H1 (cell line): ENCODE measurements at regions not wholly inside any gene's neighbourhood (a gene's known extent, or its start where the extent isn't known, plus 50 kb on each side); places are given as distances from the start of the nearest gene placed in this dataset.

Experiments used
- CTCF ChIA-PET: fragments of 300-600 bp; sonication (Branson Sonifier 250); formaldehyde crosslinking; loops from one replicate; lab custom pipeline; 2021; ENCODE audit not compliant: partially characterized antibody; lab: Charles Lee
- POLR2A ChIA-PET: fragments of 300-600 bp; sonication (Branson Sonifier 250); formaldehyde crosslinking; loops from one replicate; lab custom pipeline; 2021; ENCODE audit warnings: inconsistent platforms; ENCODE audit not compliant: partially characterized antibody; lab: Charles Lee
- DNase-seq, 2 experiments: peaks; one replicate each; pipeline versions ENCODE4 v3.0.0 to v3.0.0-alpha.2; 2010 to 2022; ENCODE audit warnings: low spot score in 2 of 2, low read depth in 1 of 2, mixed read lengths in 1 of 2
- FAIRE-seq: peaks from 2 replicates; lab custom pipeline; 2011; peaks lifted over from hg19 to GRCh38; lab: Jason Lieb, UNC
- H2AFZ ChIP-seq: 2 replicates; pipeline ENCODE4 v1.8.1; 2012; ENCODE audit warnings: low read length, inconsistent platforms
- H2AK5ac ChIP-seq: 2 replicates; pipeline ENCODE4 v1.6.1; 2013; ENCODE audit warnings: low read depth, low read length
- H2BK120ac ChIP-seq: replicated peaks from 2 replicates; pipeline ENCODE3; 2013; ENCODE audit warnings: low read depth, low read length, inconsistent platforms
- H2BK12ac ChIP-seq: 2 replicates; pipeline ENCODE4 v1.6.1; 2013; ENCODE audit warnings: low read depth, low read length
- H2BK15ac ChIP-seq: 2 replicates; pipeline ENCODE4 v1.6.1; 2013; ENCODE audit warnings: low read length
- H2BK20ac ChIP-seq: 2 replicates; pipeline ENCODE4 v1.6.1; 2013; ENCODE audit warnings: low read length
- H2BK5ac ChIP-seq: 2 replicates; pipeline ENCODE4 v1.6.1; 2013; ENCODE audit warnings: low read depth, low read length
- H3K14ac ChIP-seq: 2 replicates; pipeline ENCODE4 v1.6.1; 2013; ENCODE audit warnings: inconsistent platforms; ENCODE audit not compliant: insufficient read length
- H3K18ac ChIP-seq: 2 replicates; pipeline ENCODE4 v1.6.1; 2013; ENCODE audit warnings: low read length; ENCODE audit errors: extremely low read depth
- H3K23ac ChIP-seq: 2 replicates; pipeline ENCODE4 v1.6.1; 2013; ENCODE audit warnings: inconsistent platforms; ENCODE audit not compliant: insufficient read length
- H3K23me2 ChIP-seq: 2 replicates; pipeline ENCODE4 v1.6.1; 2013; ENCODE audit warnings: low read depth, low read length
- H3K27ac ChIP-seq: 2 replicates; pipeline ENCODE4 v1.6.1; 2011; ENCODE audit warnings: low read depth, low read length, inconsistent platforms
- H3K27me3 ChIP-seq, 4 experiments: replicated peaks in 1 of 4; 1 replicate in 1 of 4; 2 replicates in 3 of 4; pipeline versions ENCODE4 v1.6.1 to v1.8.1; 2011 to 2013; ENCODE audit warnings: low read length in 3 of 4, mild to moderate bottlenecking in 3 of 4, inconsistent platforms in 2 of 4, mixed read lengths in 2 of 4, moderate library complexity in 1 of 4; ENCODE audit not compliant: control insufficient read depth in 3 of 4, insufficient read depth in 3 of 4; ENCODE audit errors: extremely low read depth in 1 of 4
- H3K36me3 ChIP-seq, 4 experiments: 2 replicates each; pipeline versions ENCODE4 v1.6.1 to v1.8.1; 2011 to 2013; ENCODE audit warnings: mild to moderate bottlenecking in 4 of 4, low read length in 3 of 4, moderate library complexity in 2 of 4, control low read depth in 1 of 4, inconsistent platforms in 1 of 4; ENCODE audit not compliant: insufficient read depth in 4 of 4, control insufficient read depth in 2 of 4
- H3K4ac ChIP-seq: replicated peaks from 2 replicates; pipeline ENCODE3; 2013; ENCODE audit warnings: low read length, low read depth, mixed read lengths, inconsistent platforms; ENCODE audit not compliant: insufficient read length
- H3K4me1 ChIP-seq, 4 experiments: replicated peaks in 1 of 4; 1 replicate in 1 of 4; 2 replicates in 3 of 4; pipeline versions ENCODE4 v1.6.1 to v1.8.1; 2011 to 2013; ENCODE audit warnings: low read length in 3 of 4, inconsistent platforms in 2 of 4, mixed read lengths in 1 of 4; ENCODE audit not compliant: insufficient read depth in 4 of 4, control insufficient read depth in 3 of 4
- H3K4me2 ChIP-seq, 2 experiments: 2 replicates each; pipeline versions ENCODE4 v1.6.1 to v1.8.1; 2011 to 2013; ENCODE audit warnings: low read depth in 2 of 2, low read length in 2 of 2, control low read depth in 1 of 2, inconsistent platforms in 1 of 2, mild to moderate bottlenecking in 1 of 2; ENCODE audit not compliant: insufficient read depth in 1 of 2
- H3K4me3 ChIP-seq, 4 experiments: fragments of 200-600, 300-600 bp in 1 of 4; sonication (generic), shearing (Covaris generic), sonication (Bioruptor Twin) in 1 of 4; 2 replicates each; pipeline versions ENCODE4 v1.5.1 to v1.8.1; 2011 to 2016; ENCODE audit warnings: low read length in 4 of 4, low read depth in 3 of 4, control low read depth in 2 of 4, inconsistent platforms in 2 of 4, mild to moderate bottlenecking in 2 of 4, mixed read lengths in 1 of 4, moderate library complexity in 1 of 4; ENCODE audit not compliant: insufficient read depth in 2 of 4; ENCODE audit errors: extremely low read depth in 1 of 4
- H3K56ac ChIP-seq: replicated peaks from 2 replicates; pipeline ENCODE3; 2013; ENCODE audit warnings: low read depth, mild to moderate bottlenecking, mixed read lengths, low read length, inconsistent platforms; ENCODE audit not compliant: insufficient read length
- H3K79me1 ChIP-seq: 2 replicates; pipeline ENCODE4 v1.6.1; 2013; ENCODE audit warnings: low read depth, low read length, control low read depth
- H3K79me2 ChIP-seq, 2 experiments: 2 replicates each; pipeline versions ENCODE4 v1.6.1 to v1.8.1; 2012 to 2013; ENCODE audit warnings: low read length in 2 of 2, mild to moderate bottlenecking in 2 of 2, inconsistent platforms in 1 of 2; ENCODE audit not compliant: insufficient read depth in 2 of 2, control insufficient read depth in 1 of 2
- H3K9ac ChIP-seq, 4 experiments: replicated peaks in 1 of 4; 1 replicate in 1 of 4; 2 replicates in 3 of 4; pipeline versions ENCODE4 v1.6.1 to v1.8.1; 2011 to 2013; ENCODE audit warnings: low read depth in 3 of 4, low read length in 3 of 4, control low read depth in 2 of 4, mild to moderate bottlenecking in 2 of 4, moderate library complexity in 2 of 4, inconsistent platforms in 1 of 4; ENCODE audit errors: extremely low read depth in 1 of 4
- H3K9me3 ChIP-seq, 2 experiments: 2 replicates each; pipeline versions ENCODE4 v1.6.1 to v1.8.1; 2012 to 2013; ENCODE audit warnings: mild to moderate bottlenecking in 2 of 2, moderate library complexity in 2 of 2, control low read depth in 1 of 2, inconsistent platforms in 1 of 2, low read depth in 1 of 2, low read length in 1 of 2, mixed read lengths in 1 of 2; ENCODE audit not compliant: insufficient read depth in 2 of 2
- H4K20me1 ChIP-seq, 2 experiments: replicated peaks in 1 of 2; 2 replicates each; pipeline versions ENCODE3 to v1.8.1; 2011 to 2013; ENCODE audit warnings: inconsistent platforms in 2 of 2, low read length in 2 of 2, mild to moderate bottlenecking in 1 of 2; ENCODE audit not compliant: insufficient read depth in 2 of 2, control insufficient read depth in 1 of 2
- H4K5ac ChIP-seq: 2 replicates; pipeline ENCODE4 v1.6.1; 2013; ENCODE audit warnings: low read length, low read depth, mixed read lengths, inconsistent platforms; ENCODE audit not compliant: insufficient read length
- H4K8ac ChIP-seq: 2 replicates; pipeline ENCODE4 v1.8.0; 2013; ENCODE audit warnings: mild to moderate bottlenecking, moderate library complexity, low read length, inconsistent platforms; ENCODE audit not compliant: insufficient read depth; ENCODE audit errors: extremely low read depth
- H4K91ac ChIP-seq: replicated peaks from 2 replicates; pipeline ENCODE3; 2013; ENCODE audit warnings: low read length, mixed read lengths, inconsistent platforms; ENCODE audit not compliant: insufficient read length
- CBX5 ChIP-seq: fragments of 300-800, 300-1000 bp; sonication (generic); IDR thresholded peaks from 2 replicates; pipeline ENCODE4 v1.7.1; 2016; ENCODE audit warnings: antibody characterized with exemption, low read length, low read depth
- CEBPB ChIP-seq: IDR thresholded peaks from 2 replicates; pipeline ENCODE4 v1.6.1; 2012; ENCODE audit warnings: low read depth, low read length
- CREB1 ChIP-seq: IDR thresholded peaks from 2 replicates; pipeline ENCODE4 v1.6.1; 2012; ENCODE audit warnings: inconsistent platforms
- CTBP2 ChIP-seq: IDR thresholded peaks from 2 replicates; pipeline ENCODE4 v1.7.0; 2011; ENCODE audit warnings: borderline replicate concordance, mild to moderate bottlenecking, moderate library complexity, mixed read lengths, low read length; ENCODE audit not compliant: insufficient read depth, insufficient read length
- GTF2F1 ChIP-seq: IDR thresholded peaks from 2 replicates; pipeline ENCODE4 v1.6.1; 2012; ENCODE audit warnings: low read depth, low read length, improper control_type of control experiment, borderline replicate concordance
- NRF1 ChIP-seq: IDR thresholded peaks from 2 replicates; pipeline ENCODE4 v1.6.1; 2011; ENCODE audit warnings: mild to moderate bottlenecking, low read depth, low read length, improper control_type of control experiment
- POU5F1 ChIP-seq: IDR thresholded peaks from 2 replicates; pipeline ENCODE4 v1.6.1; 2011; ENCODE audit warnings: low read depth, mild to moderate bottlenecking, low read length, moderate library complexity
- TAF1 ChIP-seq: IDR thresholded peaks from 2 replicates; pipeline ENCODE4 v1.6.1; 2011; ENCODE audit warnings: mild to moderate bottlenecking, low read depth, low read length
- YY1 ChIP-seq: IDR thresholded peaks from 2 replicates; pipeline ENCODE4 v1.6.1; 2011; ENCODE audit warnings: low read depth, mild to moderate bottlenecking, low read length
- WGBS, 2 experiments: shearing (Covaris generic) in 1 of 2; methylation state at CpG; one replicate each; pipeline versions ENCODE4 v1.1.6 to v1.1.7; 2013 to 2015; ENCODE audit warnings: low lambda C conversion rate in 2 of 2, mixed read lengths in 2 of 2, inconsistent platforms in 1 of 2, low coverage in 1 of 2, missing lambda C conversion rate in 1 of 2; ENCODE audit not compliant: insufficient replicate concordance in 2 of 2, insufficient coverage in 1 of 2, insufficient read length in 1 of 2; ENCODE audit errors: extremely low coverage in 1 of 2, missing lambda C conversion rate in 1 of 2; 5-methylcytosine and 5-hydroxymethylcytosine counted together
- TF ChIP-seq, protein P1 (sequence below), 3 experiments: IDR thresholded peaks; 1 replicate in 2 of 3; 2 replicates in 1 of 3; pipeline versions ENCODE4 v1.5.1 to v1.6.1; 2011; ENCODE audit warnings: low read length in 3 of 3, mild to moderate bottlenecking in 3 of 3, inconsistent platforms in 2 of 3, low read depth in 1 of 3, moderate library complexity in 1 of 3; ENCODE audit not compliant: insufficient read depth in 1 of 3; ENCODE audit errors: control extremely low read depth in 1 of 3
- TF ChIP-seq, protein P2 (sequence below): IDR thresholded peaks from 2 replicates; pipeline ENCODE4 v1.6.1; 2012; ENCODE audit warnings: low read length, inconsistent platforms

DNA sequence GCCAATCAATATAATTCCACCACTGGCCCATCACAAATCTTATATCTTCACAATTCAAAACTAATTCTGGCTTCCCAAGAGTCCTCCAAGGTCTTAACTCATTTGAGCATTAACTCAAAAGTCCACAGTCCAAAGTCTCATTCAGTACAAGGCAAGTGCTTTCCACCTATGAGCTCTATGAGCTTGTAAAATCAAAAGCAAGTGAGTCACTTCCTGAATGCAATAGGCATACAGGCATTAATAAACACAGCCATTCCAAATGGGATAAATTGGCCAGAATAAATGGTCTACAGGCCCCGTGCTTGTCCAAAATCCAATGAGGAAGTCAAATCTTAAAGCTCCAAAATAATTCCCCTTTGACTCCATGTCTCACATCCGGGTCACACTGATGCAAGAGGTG lies 479.1 kb downstream of the KDM5D start:
- Histone ChIP-seq H2BK20ac (no peak overlapping the region), H3K23ac (no peak overlapping the region), H3K4me1 (no peaks in the 10 kb centered on the region), H4K8ac (no peak overlapping the region), H3K27me3 (no peaks in the 10 kb centered on the region), H3K4me3 (no peak overlapping the region), H3K18ac (no peak overlapping the region), H3K4ac (no peak overlapping the region), H2BK12ac (no peak overlapping the region), H3K23me2 (no peaks in the 10 kb centered on the region), H2BK5ac (no peak overlapping the region), H3K9ac (no peak overlapping the region), H4K91ac (no peak overlapping the region), H2BK15ac (no peak overlapping the region), H2AK5ac (no peak overlapping the region), H4K20me1 (no peaks in the 10 kb centered on the region), H3K56ac (no peak overlapping the region), H3K79me1 (no peaks in the 10 kb centered on the region), H3K14ac (no peak overlapping the region), H2AFZ (no peak overlapping the region), H3K27ac (no peak overlapping the region), H3K9me3 (no peaks in the 10 kb centered on the region), H4K5ac (no peak overlapping the region), H3K36me3 (no peaks in the 10 kb centered on the region), H2BK120ac (no peak overlapping the region), H3K4me2 (no peak overlapping the region), H3K79me2 (no peaks in the 10 kb centered on the region)
- DNase-seq, result no peak
- CTCF ChIA-PET, result interaction anchor here (1.4 kb wide), 1 partner anchor 9 kb away, joined by 3 read pairs; no protein-coding TSS in a partner anchor
- FAIRE-seq, result no peak
- 89% methylated on average over 2 of the region's 2 CpGs; no CpG with 5 or more reads in 1 of the 2 experiments for WGBS, 2 experiments
- POLR2A ChIA-PET, result no interaction called here
- TF ChIP-seq, protein P1, sequence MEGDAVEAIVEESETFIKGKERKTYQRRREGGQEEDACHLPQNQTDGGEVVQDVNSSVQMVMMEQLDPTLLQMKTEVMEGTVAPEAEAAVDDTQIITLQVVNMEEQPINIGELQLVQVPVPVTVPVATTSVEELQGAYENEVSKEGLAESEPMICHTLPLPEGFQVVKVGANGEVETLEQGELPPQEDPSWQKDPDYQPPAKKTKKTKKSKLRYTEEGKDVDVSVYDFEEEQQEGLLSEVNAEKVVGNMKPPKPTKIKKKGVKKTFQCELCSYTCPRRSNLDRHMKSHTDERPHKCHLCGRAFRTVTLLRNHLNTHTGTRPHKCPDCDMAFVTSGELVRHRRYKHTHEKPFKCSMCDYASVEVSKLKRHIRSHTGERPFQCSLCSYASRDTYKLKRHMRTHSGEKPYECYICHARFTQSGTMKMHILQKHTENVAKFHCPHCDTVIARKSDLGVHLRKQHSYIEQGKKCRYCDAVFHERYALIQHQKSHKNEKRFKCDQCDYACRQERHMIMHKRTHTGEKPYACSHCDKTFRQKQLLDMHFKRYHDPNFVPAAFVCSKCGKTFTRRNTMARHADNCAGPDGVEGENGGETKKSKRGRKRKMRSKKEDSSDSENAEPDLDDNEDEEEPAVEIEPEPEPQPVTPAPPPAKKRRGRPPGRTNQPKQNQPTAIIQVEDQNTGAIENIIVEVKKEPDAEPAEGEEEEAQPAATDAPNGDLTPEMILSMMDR (IDR thresholded peaks at IDR 0.05; ENCODE audit: control extremely low read depth in 1 of 3, insufficient read depth in 1 of 3, low read depth in 1 of 3, low read length in 3 of 3), result no peak
- TF ChIP-seq YY1 (no peak), CBX5 (no peak), NRF1 (no peak), CTBP2 (no peak), POU5F1 (no peak), TAF1 (no peak), GTF2F1 (no peak), CREB1 (no peak), CEBPB (no peak)
- TF ChIP-seq, protein P2, sequence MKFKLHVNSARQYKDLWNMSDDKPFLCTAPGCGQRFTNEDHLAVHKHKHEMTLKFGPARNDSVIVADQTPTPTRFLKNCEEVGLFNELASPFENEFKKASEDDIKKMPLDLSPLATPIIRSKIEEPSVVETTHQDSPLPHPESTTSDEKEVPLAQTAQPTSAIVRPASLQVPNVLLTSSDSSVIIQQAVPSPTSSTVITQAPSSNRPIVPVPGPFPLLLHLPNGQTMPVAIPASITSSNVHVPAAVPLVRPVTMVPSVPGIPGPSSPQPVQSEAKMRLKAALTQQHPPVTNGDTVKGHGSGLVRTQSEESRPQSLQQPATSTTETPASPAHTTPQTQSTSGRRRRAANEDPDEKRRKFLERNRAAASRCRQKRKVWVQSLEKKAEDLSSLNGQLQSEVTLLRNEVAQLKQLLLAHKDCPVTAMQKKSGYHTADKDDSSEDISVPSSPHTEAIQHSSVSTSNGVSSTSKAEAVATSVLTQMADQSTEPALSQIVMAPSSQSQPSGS, result no peak
